Activated B cell treated with CpG ODN at 0.5 μM for 24 hours (primary cell): ENCODE measurements at regions not wholly inside any gene's neighbourhood (a gene's known extent, or its start where the extent isn't known, plus 50 kb on each side); places are given as distances from the start of the nearest gene placed in this dataset.

ENCODE experiments used
- ATAC-seq: fragments of 200-7000 bp; cut with Tn5 transposase; one replicate; pipeline ENCODE4 v1.10.0; 2021; ENCODE audit warnings: low read depth, mild to moderate bottlenecking, moderate library complexity
- CTCF ChIA-PET: fragments of 350-600 bp; sonication (Branson Sonifier 250); formaldehyde crosslinking; loops from one replicate; lab custom pipeline; 2021; ENCODE audit warnings: antibody characterized with exemption; lab: Charles Lee
- POLR2A ChIA-PET: fragments of 350-600 bp; sonication (Branson Sonifier 250); formaldehyde crosslinking; loops from one replicate; lab custom pipeline; 2021; ENCODE audit warnings: antibody characterized with exemption; lab: Charles Lee
- DNase-seq: peaks from one replicate; pipeline ENCODE4 v3.0.0; 2022
- H3K27ac Mint-ChIP-seq: one replicate; pipeline ENCODE4 v1.8.0; 2020; ENCODE audit warnings: mixed read lengths
- H3K27me3 Mint-ChIP-seq: one replicate; pipeline ENCODE4 v1.8.0; 2021; ENCODE audit warnings: mixed read lengths
- H3K36me3 Mint-ChIP-seq: one replicate; pipeline ENCODE4 v1.8.0; 2021; ENCODE audit warnings: low read depth, mixed read lengths
- H3K4me1 Mint-ChIP-seq: one replicate; pipeline ENCODE4 v1.8.0; 2021; ENCODE audit warnings: mixed read lengths
- H3K4me3 Mint-ChIP-seq: one replicate; pipeline ENCODE4 v1.8.0; 2020; ENCODE audit warnings: mild to moderate bottlenecking, mixed read lengths
- H3K9me3 Mint-ChIP-seq: one replicate; pipeline ENCODE4 v1.8.0; 2020; ENCODE audit warnings: mixed read lengths
- CTCF ChIP-seq: fragments of 200-600 bp; IDR thresholded peaks from one replicate; pipeline ENCODE4 v1.8.0; 2022; ENCODE audit warnings: antibody characterized with exemption, mild to moderate bottlenecking
- intact Hi-C: fragments of 100-400 bp; cut with micrococcal nuclease; formaldehyde crosslinking; loops from one replicate; pipeline ENCODE4 v1.15.1; 2024

GRCh38 chr15:46681901-46682300 is 1035.4 kb upstream of the SEMA6D start:
- Mint-ChIP-seq H3K4me3 (no peak overlapping the region), H3K36me3 (no peaks in the 10 kb centered on the region), H3K4me1 (no peaks in the 10 kb centered on the region), H3K9me3 (peaks cover 7% of the 10 kb centered on the region), H3K27me3 (no peaks in the 10 kb centered on the region), H3K27ac (no peak overlapping the region)
- no peak for DNase-seq
- CTCF ChIA-PET, result no interaction called here
- no peak for TF ChIP-seq CTCF
- intact Hi-C loops, result no loop called here
- POLR2A ChIA-PET, result no interaction called here
- no peak for ATAC-seq

- no peak for ATAC-seq
- intact Hi-C loops, result no loop called here
- DNase-seq, result no peak
- ChIA-PET POLR2A (no interaction called here), CTCF (no interaction called here)
- Mint-ChIP-seq H3K27ac (no peak overlapping the region), H3K4me3 (no peak overlapping the region), H3K36me3 (no peaks in the 10 kb centered on the region), H3K4me1 (no peaks in the 10 kb centered on the region), H3K9me3 (peaks cover 8% of the 10 kb centered on the region), H3K27me3 (no peaks in the 10 kb centered on the region)
- TF ChIP-seq CTCF, result no peak
These were observed 1034.1 kb upstream of the SEMA6D start for GRCh38 chr15:46682969-46683791.

GRCh38 chr15:46685096-46685495 is 1032.2 kb upstream of the SEMA6D start:
- Mint-ChIP-seq H3K27me3 (no peaks in the 10 kb centered on the region), H3K4me1 (no peaks in the 10 kb centered on the region), H3K27ac (no peak overlapping the region), H3K9me3 (peaks cover 10% of the 10 kb centered on the region), H3K4me3 (no peak overlapping the region), H3K36me3 (no peaks in the 10 kb centered on the region)
- no peak for TF ChIP-seq CTCF
- DNase-seq (no peak), ATAC-seq (no peak)
- intact Hi-C loops, result no loop called here
- ChIA-PET POLR2A (no interaction called here), CTCF (no interaction called here)

- CTCF ChIA-PET, result no interaction called here
- DNase-seq (no peak), ATAC-seq (no peak)
- no peak for TF ChIP-seq CTCF
- POLR2A ChIA-PET, result no interaction called here
- no peaks in the 10 kb centered on the region for H3K36me3 Mint-ChIP-seq
- H3K4me1 Mint-ChIP-seq, result no peaks in the 10 kb centered on the region
- H3K4me3 Mint-ChIP-seq, result no peak overlapping the region
- H3K9me3 Mint-ChIP-seq, result peaks cover 7% of the 10 kb centered on the region
- intact Hi-C loops, result no loop called here
- H3K27ac Mint-ChIP-seq, result no peak overlapping the region
- H3K27me3 Mint-ChIP-seq, result no peaks in the 10 kb centered on the region
These were observed 1031.6 kb upstream of the SEMA6D start for GRCh38 chr15:46685681-46686080.

GRCh38 chr15:46696281-46696680 is 1021.0 kb upstream of the SEMA6D start:
- Mint-ChIP-seq H3K27ac (no peak overlapping the region), H3K9me3 (peaks cover 7% of the 10 kb centered on the region), H3K36me3 (no peaks in the 10 kb centered on the region), H3K27me3 (no peaks in the 10 kb centered on the region), H3K4me3 (no peak overlapping the region), H3K4me1 (no peaks in the 10 kb centered on the region)
- no peak for TF ChIP-seq CTCF
- ChIA-PET POLR2A (no interaction called here), CTCF (no interaction called here)
- DNase-seq, result no peak
- intact Hi-C loops, result no loop called here
- ATAC-seq, result no peak
